Astrocyte (in vitro differentiated cells and primary cell): ENCODE measurements at regions not wholly inside any gene's neighbourhood (a gene's known extent, or its start where the extent isn't known, plus 50 kb on each side); places are given as distances from the start of the nearest gene placed in this dataset.
A peak's percentile ranks its signal among the peaks of the same experiment; 100 is the strongest.

ENCODE experiments used
- DNase-seq: peaks from one replicate; pipeline ENCODE4 v3.0.0-alpha.2; 2010; ENCODE audit warnings: low read depth
- FAIRE-seq: peaks from 2 replicates; lab custom pipeline; 2011; peaks lifted over from hg19 to GRCh38; lab: Jason Lieb, UNC
- H2AFZ ChIP-seq: 2 replicates; pipeline ENCODE4 v1.6.0; 2012; ENCODE audit warnings: low read depth, low read length, inconsistent platforms
- H3K27ac ChIP-seq: 2 replicates; pipeline ENCODE4 v1.5.1; 2011; ENCODE audit warnings: low read depth, low read length, inconsistent platforms
- H3K27me3 ChIP-seq: 2 replicates; pipeline ENCODE4 v1.6.0; 2011; ENCODE audit warnings: low read length, inconsistent platforms; ENCODE audit not compliant: insufficient read depth
- H3K36me3 ChIP-seq: 2 replicates; pipeline ENCODE4 v1.5.1; 2011; ENCODE audit warnings: low read length, inconsistent platforms; ENCODE audit not compliant: insufficient read depth
- H3K4me1 ChIP-seq: 2 replicates; pipeline ENCODE4 v1.5.1; 2011; ENCODE audit warnings: low read length, inconsistent platforms; ENCODE audit not compliant: insufficient read depth
- H3K4me2 ChIP-seq: 2 replicates; pipeline ENCODE4 v1.6.0; 2012; ENCODE audit warnings: low read length, inconsistent platforms
- H3K4me3 ChIP-seq: 2 replicates; pipeline ENCODE4 v1.5.1; 2011; ENCODE audit warnings: low read depth, mild to moderate bottlenecking, low read length, inconsistent platforms; ENCODE audit not compliant: insufficient read depth
- H3K79me2 ChIP-seq: 2 replicates; pipeline ENCODE4 v1.6.0; 2012; ENCODE audit warnings: mild to moderate bottlenecking, low read length, inconsistent platforms; ENCODE audit not compliant: insufficient read depth
- H3K9ac ChIP-seq: 2 replicates; pipeline ENCODE4 v1.6.0; 2012; ENCODE audit warnings: mild to moderate bottlenecking, low read length, inconsistent platforms
- H3K9me3 ChIP-seq: 2 replicates; pipeline ENCODE4 v1.5.1; 2012; ENCODE audit warnings: low read depth, mild to moderate bottlenecking, low read length, inconsistent platforms; ENCODE audit not compliant: insufficient read depth
- H4K20me1 ChIP-seq: 2 replicates; pipeline ENCODE4 v1.6.0; 2012; ENCODE audit warnings: low read length, inconsistent platforms; ENCODE audit not compliant: insufficient read depth
- H3K27ac Mint-ChIP-seq: one replicate; pipeline ENCODE4 v1.8.0; 2021; ENCODE audit warnings: mild to moderate bottlenecking, mixed read lengths; ENCODE audit not compliant: unreplicated experiment
- H3K27me3 Mint-ChIP-seq: one replicate; pipeline ENCODE4 v1.8.0; 2021; ENCODE audit warnings: low read depth, mixed read lengths; ENCODE audit not compliant: unreplicated experiment
- H3K36me3 Mint-ChIP-seq: one replicate; pipeline ENCODE4 v1.8.0; 2021; ENCODE audit warnings: low read depth, mixed read lengths; ENCODE audit not compliant: unreplicated experiment
- H3K4me1 Mint-ChIP-seq: one replicate; pipeline ENCODE4 v1.8.0; 2021; ENCODE audit warnings: low read depth, mixed read lengths; ENCODE audit not compliant: unreplicated experiment
- H3K4me3 Mint-ChIP-seq: one replicate; pipeline ENCODE4 v1.8.0; 2021; ENCODE audit warnings: mild to moderate bottlenecking, moderate library complexity, mixed read lengths; ENCODE audit not compliant: unreplicated experiment
- H3K9me3 Mint-ChIP-seq: one replicate; pipeline ENCODE4 v1.8.0; 2021; ENCODE audit warnings: mild to moderate bottlenecking, mixed read lengths; ENCODE audit not compliant: unreplicated experiment
- CTCF ChIP-seq: IDR thresholded peaks from 2 replicates; pipeline ENCODE4 v1.5.1; 2011; ENCODE audit warnings: low read depth, mild to moderate bottlenecking, inconsistent platforms, low read length, moderate library complexity; ENCODE audit not compliant: insufficient read depth
- EZH2 ChIP-seq: IDR thresholded peaks from 2 replicates; pipeline ENCODE4 v1.6.1; 2012; ENCODE audit warnings: mild to moderate bottlenecking, low read length, inconsistent platforms; ENCODE audit not compliant: insufficient read depth

GRCh38 chr6:22664968-22665367 is 95.6 kb downstream of the HDGFL1 start:
- Histone ChIP-seq H3K27ac (no peak overlapping the region), H3K79me2 (no peaks in the 10 kb centered on the region), H3K36me3 (no peaks in the 10 kb centered on the region), H4K20me1 (no peaks in the 10 kb centered on the region), H3K9me3 (no peaks in the 10 kb centered on the region), H3K4me2 (no peak overlapping the region), H2AFZ (no peak overlapping the region), H3K4me3 (no peak overlapping the region), H3K4me1 (no peaks in the 10 kb centered on the region), H3K27me3 (no peaks in the 10 kb centered on the region), H3K9ac (no peak overlapping the region)
- peaks cover 2% of the 10 kb centered on the region for H3K9me3 Mint-ChIP-seq
- DNase-seq (no peak), FAIRE-seq (no peak)
- no peak overlapping the region for H3K27ac Mint-ChIP-seq
- H3K36me3 Mint-ChIP-seq, result no peaks in the 10 kb centered on the region
- H3K27me3 Mint-ChIP-seq, result no peaks in the 10 kb centered on the region
- peaks cover 22% of the 10 kb centered on the region for H3K4me1 Mint-ChIP-seq
- TF ChIP-seq CTCF (no peak), EZH2 (no peak)
- H3K4me3 Mint-ChIP-seq, result no peak overlapping the region

GRCh38 chr6:22666021-22666420 is 96.7 kb downstream of the HDGFL1 start:
- Mint-ChIP-seq H3K4me1 (peaks cover 22% of the 10 kb centered on the region), H3K27me3 (no peaks in the 10 kb centered on the region), H3K27ac (peak overlapping the region; percentile 8), H3K4me3 (no peak overlapping the region), H3K36me3 (no peaks in the 10 kb centered on the region), H3K9me3 (peaks cover 2% of the 10 kb centered on the region)
- FAIRE-seq (no peak), DNase-seq (no peak)
- no peak overlapping the region for H3K9ac ChIP-seq
- H2AFZ ChIP-seq, result no peak overlapping the region
- H3K9me3 ChIP-seq, result no peaks in the 10 kb centered on the region
- no peaks in the 10 kb centered on the region for H3K27me3 ChIP-seq
- no peak overlapping the region for H3K27ac ChIP-seq
- no peaks in the 10 kb centered on the region for H3K79me2 ChIP-seq
- H3K4me3 ChIP-seq, result no peak overlapping the region
- H3K4me1 ChIP-seq, result no peaks in the 10 kb centered on the region
- TF ChIP-seq EZH2, result no peak
- TF ChIP-seq CTCF, result no peak
- H4K20me1 ChIP-seq, result no peaks in the 10 kb centered on the region
- no peak overlapping the region for H3K4me2 ChIP-seq
- H3K36me3 ChIP-seq, result no peaks in the 10 kb centered on the region

DNA sequence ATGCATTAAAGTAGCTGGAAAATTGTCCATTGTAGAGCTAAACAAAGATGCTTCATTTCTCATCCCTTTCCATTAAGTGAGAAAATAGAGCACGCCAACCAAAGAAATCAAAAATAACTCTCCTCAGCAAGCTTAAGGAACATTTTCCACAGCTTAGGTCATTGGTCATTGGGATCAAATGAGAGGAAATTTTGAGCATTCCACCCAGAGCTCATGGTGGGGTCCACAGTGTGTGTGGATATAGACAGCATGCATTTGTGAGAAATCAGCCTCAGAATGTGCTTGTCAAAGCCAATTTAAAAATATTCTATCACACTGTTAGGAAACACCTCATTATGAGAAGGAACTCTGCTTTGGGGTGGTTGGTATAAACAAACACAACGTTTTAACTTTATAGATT is 97.2 kb downstream of the HDGFL1 start:
- H3K4me2 ChIP-seq, result no peak overlapping the region
- no peaks in the 10 kb centered on the region for H3K79me2 ChIP-seq
- Mint-ChIP-seq H3K27me3 (no peaks in the 10 kb centered on the region), H3K4me1 (peaks cover 22% of the 10 kb centered on the region), H3K36me3 (no peaks in the 10 kb centered on the region), H3K9me3 (no peaks in the 10 kb centered on the region), H3K27ac (no peak overlapping the region), H3K4me3 (no peak overlapping the region)
- no peak overlapping the region for H3K4me3 ChIP-seq
- no peaks in the 10 kb centered on the region for H3K4me1 ChIP-seq
- FAIRE-seq (no peak), DNase-seq (no peak)
- no peak overlapping the region for H2AFZ ChIP-seq
- TF ChIP-seq EZH2, result no peak
- no peak for TF ChIP-seq CTCF
- H3K27ac ChIP-seq, result no peak overlapping the region
- H4K20me1 ChIP-seq, result no peaks in the 10 kb centered on the region
- no peak overlapping the region for H3K9ac ChIP-seq
- H3K36me3 ChIP-seq, result no peaks in the 10 kb centered on the region
- no peaks in the 10 kb centered on the region for H3K9me3 ChIP-seq
- no peaks in the 10 kb centered on the region for H3K27me3 ChIP-seq
